ENCODE measurements at regions not wholly inside any gene's neighbourhood (a gene's known extent, or its start where the extent isn't known, plus 50 kb on each side); places are given as distances from the start of the nearest gene placed in this dataset.

- TF ChIP-seq FOXK1 (CRISPR knock-in tag; IDR thresholded peaks at IDR 0.05): no peak
- TF ChIP-seq, protein P1, sequence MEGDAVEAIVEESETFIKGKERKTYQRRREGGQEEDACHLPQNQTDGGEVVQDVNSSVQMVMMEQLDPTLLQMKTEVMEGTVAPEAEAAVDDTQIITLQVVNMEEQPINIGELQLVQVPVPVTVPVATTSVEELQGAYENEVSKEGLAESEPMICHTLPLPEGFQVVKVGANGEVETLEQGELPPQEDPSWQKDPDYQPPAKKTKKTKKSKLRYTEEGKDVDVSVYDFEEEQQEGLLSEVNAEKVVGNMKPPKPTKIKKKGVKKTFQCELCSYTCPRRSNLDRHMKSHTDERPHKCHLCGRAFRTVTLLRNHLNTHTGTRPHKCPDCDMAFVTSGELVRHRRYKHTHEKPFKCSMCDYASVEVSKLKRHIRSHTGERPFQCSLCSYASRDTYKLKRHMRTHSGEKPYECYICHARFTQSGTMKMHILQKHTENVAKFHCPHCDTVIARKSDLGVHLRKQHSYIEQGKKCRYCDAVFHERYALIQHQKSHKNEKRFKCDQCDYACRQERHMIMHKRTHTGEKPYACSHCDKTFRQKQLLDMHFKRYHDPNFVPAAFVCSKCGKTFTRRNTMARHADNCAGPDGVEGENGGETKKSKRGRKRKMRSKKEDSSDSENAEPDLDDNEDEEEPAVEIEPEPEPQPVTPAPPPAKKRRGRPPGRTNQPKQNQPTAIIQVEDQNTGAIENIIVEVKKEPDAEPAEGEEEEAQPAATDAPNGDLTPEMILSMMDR (IDR thresholded peaks at IDR 0.05): no peak
- TF ChIP-seq, protein P2, sequence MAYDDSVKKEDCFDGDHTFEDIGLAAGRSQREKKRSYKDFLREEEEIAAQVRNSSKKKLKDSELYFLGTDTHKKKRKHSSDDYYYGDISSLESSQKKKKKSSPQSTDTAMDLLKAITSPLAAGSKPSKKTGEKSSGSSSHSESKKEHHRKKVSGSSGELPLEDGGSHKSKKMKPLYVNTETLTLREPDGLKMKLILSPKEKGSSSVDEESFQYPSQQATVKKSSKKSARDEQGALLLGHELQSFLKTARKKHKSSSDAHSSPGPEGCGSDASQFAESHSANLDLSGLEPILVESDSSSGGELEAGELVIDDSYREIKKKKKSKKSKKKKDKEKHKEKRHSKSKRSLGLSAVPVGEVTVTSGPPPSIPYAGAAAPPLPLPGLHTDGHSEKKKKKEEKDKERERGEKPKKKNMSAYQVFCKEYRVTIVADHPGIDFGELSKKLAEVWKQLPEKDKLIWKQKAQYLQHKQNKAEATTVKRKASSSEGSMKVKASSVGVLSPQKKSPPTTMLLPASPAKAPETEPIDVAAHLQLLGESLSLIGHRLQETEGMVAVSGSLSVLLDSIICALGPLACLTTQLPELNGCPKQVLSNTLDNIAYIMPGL (CRISPR knock-in tag; IDR thresholded peaks at IDR 0.05): no peak
- no peak for TF ChIP-seq PREB (CRISPR knock-in tag; IDR thresholded peaks at IDR 0.05; ENCODE audit: borderline replicate concordance)
- no peak for TF ChIP-seq NR2C2 (CRISPR knock-in tag; IDR thresholded peaks at IDR 0.05)
- TF ChIP-seq MXD4 (CRISPR knock-in tag; IDR thresholded peaks at IDR 0.05; ENCODE audit: borderline replicate concordance): no peak
These were observed 185.5 kb downstream of the PHLDA1 start for GRCh38 chr12:75846102-75846501.

All from WTC11 (cell line).